NCI-H524 (cell line): ENCODE measurements at regions not wholly inside any gene's neighbourhood (a gene's known extent, or its start where the extent isn't known, plus 50 kb on each side); places are given as distances from the start of the nearest gene placed in this dataset.

Experiments used
- DNase-seq, 2 experiments: peaks; one replicate each; lab custom pipeline; 2025; lab: John Stamatoyannopoulos, UW

GRCh38 chr2:139836769-139837168, 1056.6 kb upstream of the NXPH2 start:
- DNase-seq = no peak

GRCh38 chr2:139835101-139835500, 1054.9 kb upstream of the NXPH2 start:
- no peak for DNase-seq

DNA sequence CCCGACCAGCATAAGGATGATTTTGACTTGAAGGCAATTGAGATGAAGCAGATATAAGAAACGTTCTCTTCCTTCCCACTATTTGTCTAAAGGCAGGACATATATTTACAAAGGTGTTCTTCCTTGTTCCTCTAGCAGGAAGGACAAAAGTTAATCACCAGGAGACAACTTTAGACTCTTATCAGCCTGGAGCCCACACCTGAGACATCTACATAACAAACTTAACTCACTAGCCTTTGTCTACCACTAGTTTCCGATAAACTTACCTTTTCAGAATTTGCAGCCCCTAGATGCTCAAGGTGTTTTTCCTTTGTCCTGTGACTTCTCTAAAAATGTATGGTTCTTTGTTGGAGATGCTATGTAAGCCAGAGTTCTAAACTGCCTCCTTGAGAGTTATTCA, 1047.8 kb upstream of the NXPH2 start:
- no peak for DNase-seq

GRCh38 chr2:139825726-139826125, 1045.5 kb upstream of the NXPH2 start:
- DNase-seq = peak; percentile 11 to 72

GRCh38 chr2:139819273-139819796, 1039.1 kb upstream of the NXPH2 start:
- no peak for DNase-seq

- peak in 1 of 2 experiments; percentile 22 for DNase-seq
Observed at GRCh38 chr2:139814458-139814857, 1034.3 kb upstream of the NXPH2 start.

GRCh38 chr2:139813340-139813739, 1033.2 kb upstream of the NXPH2 start:
- peak; percentile 52 to 57 for DNase-seq

- DNase-seq = peak; percentile 94 to 98
Observed at GRCh38 chr2:139805441-139805840, 1025.3 kb upstream of the NXPH2 start.

- no peak for DNase-seq
Observed at GRCh38 chr2:139798391-139798790, 1018.2 kb upstream of the NXPH2 start.

DNA sequence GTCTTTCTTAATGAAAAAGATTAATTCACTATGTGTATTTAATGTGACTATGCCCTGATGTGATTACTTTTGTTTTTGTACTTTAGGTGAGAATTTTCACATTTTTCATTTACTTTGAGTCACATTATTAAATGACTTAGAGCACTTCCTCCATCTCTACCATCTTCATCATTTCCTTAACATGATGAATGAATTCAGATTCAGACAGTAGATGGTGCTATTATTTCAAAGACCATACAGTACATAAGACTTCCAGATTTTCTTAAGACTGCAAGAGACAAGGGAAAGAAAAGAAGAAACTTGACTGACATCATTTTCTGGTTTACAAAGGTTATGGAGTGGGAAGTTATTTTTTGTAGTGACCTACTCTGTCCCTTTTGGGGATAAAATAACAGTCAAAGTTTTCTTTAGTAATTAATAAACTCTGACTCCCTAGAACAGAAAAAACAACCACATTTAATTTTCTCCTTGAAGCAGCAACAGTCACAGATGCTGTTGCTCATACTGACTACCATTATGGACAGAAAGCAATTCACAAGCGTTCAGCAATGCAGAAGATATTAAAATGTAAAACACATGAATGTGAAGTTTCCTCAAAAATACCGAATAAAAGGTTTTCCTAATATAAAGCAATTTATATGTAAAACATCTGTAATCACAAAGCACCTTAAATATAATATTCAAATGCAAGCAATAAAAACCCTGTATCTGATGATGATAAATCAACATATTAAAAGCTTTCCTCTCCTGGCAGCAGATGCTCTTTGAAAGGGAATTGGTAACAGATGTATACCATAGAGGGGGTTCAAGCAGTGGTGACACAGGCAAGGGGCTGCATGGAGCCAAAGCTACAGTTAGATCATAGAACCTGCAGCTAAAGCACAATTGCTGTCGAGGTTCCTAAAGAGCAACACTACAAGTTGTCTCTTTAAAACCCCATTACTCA, 1010.9 kb upstream of the NXPH2 start:
- DNase-seq = peak; percentile 35 to 69

DNA sequence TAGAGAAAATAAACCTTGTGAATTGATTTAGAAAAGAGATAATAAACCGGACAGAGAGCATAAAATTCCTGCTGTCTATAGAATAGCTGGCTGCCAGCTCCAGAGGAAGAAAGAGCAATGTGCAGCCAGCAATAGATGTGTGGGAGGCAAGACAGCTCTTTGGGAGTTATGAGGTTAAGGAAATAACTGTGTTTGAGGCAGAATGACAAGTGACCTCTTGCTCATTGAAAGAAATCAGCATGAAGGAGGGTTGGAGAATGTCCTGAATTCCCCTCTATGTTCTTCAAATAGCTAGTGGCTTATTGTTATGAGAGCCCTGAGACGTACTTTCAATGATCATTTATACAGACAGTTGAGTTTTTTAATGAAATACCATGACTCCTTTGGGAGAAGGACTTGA, 1009.9 kb upstream of the NXPH2 start:
- DNase-seq = no peak

DNA sequence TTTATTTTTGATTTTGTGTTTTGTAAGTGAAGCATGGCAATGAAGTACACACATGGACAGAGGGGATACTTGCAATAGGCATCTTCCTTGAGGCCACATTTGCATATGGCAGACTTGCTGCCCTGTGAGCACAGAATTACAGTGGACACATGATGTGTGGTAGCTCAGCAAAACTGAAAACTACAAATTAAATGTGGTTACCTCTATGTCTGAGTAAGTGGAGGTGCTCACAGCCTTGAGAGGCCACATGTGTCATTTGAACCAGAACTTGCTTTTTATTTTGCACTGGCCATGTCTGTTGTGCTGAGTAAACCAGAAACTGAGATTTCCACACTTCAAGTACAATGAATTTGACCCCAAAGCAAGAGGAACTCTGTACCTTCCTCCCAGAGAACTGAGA, 998.5 kb upstream of the NXPH2 start:
- no peak for DNase-seq

DNA sequence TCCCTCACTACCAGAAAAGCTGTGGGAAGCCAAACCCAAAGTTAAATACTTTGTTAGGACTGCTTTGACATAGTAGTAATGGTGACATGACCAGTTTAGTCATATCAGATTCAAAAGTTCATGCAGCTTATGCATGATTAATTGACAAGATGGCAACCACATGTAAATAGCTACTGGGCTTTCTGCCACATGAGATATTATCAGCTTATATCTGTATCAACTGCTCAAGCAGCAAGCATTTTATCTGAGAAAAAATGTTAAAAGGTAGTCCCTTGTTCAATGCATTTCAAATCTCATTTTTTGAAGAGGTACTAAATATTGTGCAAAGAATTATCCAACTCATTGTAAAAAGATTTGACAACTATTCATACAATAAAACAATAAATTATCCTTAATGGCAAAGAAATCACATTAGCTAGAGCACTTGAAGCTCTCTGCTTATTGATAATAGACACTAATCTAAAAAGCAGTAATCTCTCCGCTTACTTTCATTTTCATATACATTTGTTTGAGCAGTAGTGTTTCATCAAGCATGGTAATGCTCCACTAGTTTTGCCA, 993.6 kb upstream of the NXPH2 start:
- DNase-seq = no peak

- DNase-seq = no peak
Observed at GRCh38 chr2:139769633-139770032, 989.4 kb upstream of the NXPH2 start.

GRCh38 chr2:139763705-139764104, 983.5 kb upstream of the NXPH2 start:
- no peak for DNase-seq

DNA sequence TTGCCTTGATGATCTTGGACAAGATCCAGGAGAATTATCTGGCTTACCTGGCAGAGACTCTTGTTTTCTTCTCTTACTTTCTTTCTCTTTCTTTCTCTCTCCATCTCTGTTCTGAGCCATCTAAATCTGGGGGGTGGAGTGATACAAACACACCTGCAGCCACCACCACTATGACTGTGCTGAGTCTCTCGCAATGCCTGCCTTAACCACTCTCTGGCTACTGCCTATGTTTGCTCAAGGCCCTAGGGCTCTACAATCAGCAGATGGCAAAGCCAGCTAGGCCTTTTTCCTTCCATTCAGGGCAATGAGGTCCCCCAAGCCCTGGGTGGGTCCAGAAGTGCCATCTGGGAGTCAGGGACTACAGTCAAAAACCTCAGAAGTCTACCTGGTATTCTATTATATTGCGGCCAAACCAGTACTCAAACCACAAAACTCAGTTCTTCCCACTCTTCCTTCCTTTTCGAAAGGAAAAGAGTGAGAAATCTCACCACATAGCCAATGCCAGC, 978.9 kb upstream of the NXPH2 start:
- DNase-seq = no peak

GRCh38 chr2:139746901-139747300, 966.7 kb upstream of the NXPH2 start:
- DNase-seq = no peak

DNA sequence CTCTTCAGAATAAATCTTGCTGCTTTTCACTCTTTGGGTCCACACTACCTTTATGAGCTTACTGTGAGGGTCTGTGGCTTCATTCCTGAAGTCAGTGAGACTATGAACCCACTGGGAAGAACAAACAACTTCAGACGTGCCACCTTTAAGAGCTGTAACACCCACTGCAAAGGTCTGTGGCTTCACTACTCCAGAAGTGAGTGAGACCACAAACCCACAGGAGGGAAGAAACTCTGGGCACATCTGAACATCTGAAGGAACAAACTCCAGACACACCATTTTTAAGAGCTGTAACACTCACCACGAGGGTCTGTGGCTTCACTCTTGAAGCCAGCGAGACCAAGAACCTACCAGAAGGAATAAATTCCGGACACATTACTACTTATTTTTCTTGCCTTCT, 964.1 kb upstream of the NXPH2 start:
- no peak for DNase-seq

- no peak for DNase-seq
Observed at GRCh38 chr2:139742216-139743172, 962.3 kb upstream of the NXPH2 start.

- no peak for DNase-seq
Observed at GRCh38 chr2:139737659-139738058, 957.5 kb upstream of the NXPH2 start.

GRCh38 chr2:139730197-139730596, 950.0 kb upstream of the NXPH2 start:
- DNase-seq = no peak
